Esophagus squamous epithelium (tissue), 5 donors: ENCODE measurements at regions not wholly inside any gene's neighbourhood (a gene's known extent, or its start where the extent isn't known, plus 50 kb on each side); places are given as distances from the start of the nearest gene placed in this dataset.

Experiments used
- DNase-seq: peaks from one replicate; lab custom pipeline; 2025; lab: John Stamatoyannopoulos, UW
- H3K27ac ChIP-seq, 4 donors: fragments of 200-600 bp; sonication (generic); one replicate each; pipeline ENCODE4 v1.5.1; 2016 to 2019; ENCODE audit warnings: mild to moderate bottlenecking in 1 of 4
- H3K27me3 ChIP-seq, 4 donors: fragments of 200-600 bp; sonication (generic); 1 replicate in 3 of 4; 2 replicates in 1 of 4; pipeline versions ENCODE4 v1.5.1 to v1.6.0; 2017 to 2021; ENCODE audit warnings: antibody characterized with exemption in 1 of 4
- H3K36me3 ChIP-seq, 3 donors: fragments of 200-600 bp; sonication (generic); one replicate each; pipeline ENCODE4 v1.5.1; 2016 to 2019
- H3K4me1 ChIP-seq, 3 donors: fragments of 200-600 bp; sonication (generic); one replicate each; pipeline ENCODE4 v1.5.1; 2017 to 2019
- H3K4me3 ChIP-seq, 4 donors: fragments of 200-600 bp; sonication (generic); 1 replicate in 3 of 4; 2 replicates in 1 of 4; pipeline ENCODE4 v1.5.1; 2016 to 2019; ENCODE audit warnings: mild to moderate bottlenecking in 2 of 4, moderate library complexity in 1 of 4
- H3K9me3 ChIP-seq, 3 donors: fragments of 200-600 bp; sonication (generic); one replicate each; pipeline ENCODE4 v1.5.1; 2016 to 2019
- POLR2A ChIP-seq, 4 donors: fragments of 450-650 bp; IDR thresholded peaks; one replicate each; pipeline ENCODE4 v1.6.1; 2017; ENCODE audit warnings: antibody characterized with exemption in 4 of 4, mild to moderate bottlenecking in 4 of 4, moderate library complexity in 3 of 4
- WGBS, 2 donors: methylation state at CpG; one replicate each; pipeline ENCODE4 v1.1.5; 2018; 5-methylcytosine and 5-hydroxymethylcytosine counted together
- intact Hi-C: fragments of 100-400 bp; cut with DNase I; formaldehyde crosslinking; loops from one replicate; pipeline ENCODE4 v1.15.0; 2022
- TF ChIP-seq, protein P1 (sequence below), 6 experiments: fragments of 450-650 bp in 4 of 6; fragments of 200-600 bp in 2 of 6; sonication (generic) in 2 of 6; IDR thresholded peaks; one replicate each; pipeline ENCODE4 v1.5.1; 2016 to 2019; ENCODE audit warnings: antibody characterized with exemption in 6 of 6, mild to moderate bottlenecking in 4 of 6, moderate library complexity in 4 of 6
- donor health status: DM: yes; HTN: yes; CAD: no.

DNA sequence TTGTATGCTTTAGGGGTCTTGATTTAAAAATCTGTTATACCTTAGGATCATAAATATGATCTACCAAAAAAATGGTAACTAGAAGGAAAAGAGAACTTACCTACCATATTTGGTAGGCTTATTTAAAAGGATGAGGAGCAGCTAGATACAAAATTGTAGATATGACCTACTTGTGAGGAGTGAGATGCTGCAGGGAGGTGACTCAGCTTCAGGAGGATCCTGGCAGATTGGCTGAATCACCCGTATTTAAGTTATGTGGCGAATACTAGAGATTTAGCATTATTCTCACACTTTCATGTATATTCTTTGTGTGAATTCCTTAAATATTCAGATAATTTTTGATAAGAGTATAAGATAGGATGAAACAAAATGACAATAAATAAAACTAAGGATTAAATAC is 657.3 kb upstream of the LINC00305 start:
- intact Hi-C loops = no loop called here

DNA sequence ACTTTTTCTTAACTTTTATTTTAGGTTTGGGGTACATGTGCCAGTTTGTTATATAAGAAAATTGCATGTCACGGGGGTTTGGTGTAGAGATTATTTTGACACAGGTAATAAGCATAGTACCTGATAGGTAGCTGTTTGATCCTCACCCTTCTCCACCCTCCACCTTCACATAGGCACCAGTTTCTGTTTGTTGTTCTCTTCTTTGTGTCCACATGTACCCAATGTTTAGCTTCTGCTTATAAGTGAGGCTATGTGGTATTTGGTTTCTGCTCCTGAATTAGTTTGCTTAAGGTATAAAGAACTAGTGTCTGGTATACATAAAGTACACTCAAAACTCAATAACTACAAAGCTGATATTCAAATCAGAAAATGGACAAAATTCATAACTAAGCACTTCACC is 654.6 kb upstream of the LINC00305 start:
- Histone ChIP-seq H3K36me3 (no peaks in the 10 kb centered on the region), H3K27ac (no peak overlapping the region), H3K9me3 (no peaks in the 10 kb centered on the region), H3K4me3 (no peak overlapping the region), H3K27me3 (no peaks in the 10 kb centered on the region), H3K4me1 (no peaks in the 10 kb centered on the region)
- intact Hi-C loops = no loop called here
- WGBS, 2 donors = 72 to 75% methylated on average over 1 of the region's 1 CpG
- no peak for DNase-seq
- no peak for TF ChIP-seq POLR2A (IDR thresholded peaks at IDR 0.05)
- TF ChIP-seq, protein P1, sequence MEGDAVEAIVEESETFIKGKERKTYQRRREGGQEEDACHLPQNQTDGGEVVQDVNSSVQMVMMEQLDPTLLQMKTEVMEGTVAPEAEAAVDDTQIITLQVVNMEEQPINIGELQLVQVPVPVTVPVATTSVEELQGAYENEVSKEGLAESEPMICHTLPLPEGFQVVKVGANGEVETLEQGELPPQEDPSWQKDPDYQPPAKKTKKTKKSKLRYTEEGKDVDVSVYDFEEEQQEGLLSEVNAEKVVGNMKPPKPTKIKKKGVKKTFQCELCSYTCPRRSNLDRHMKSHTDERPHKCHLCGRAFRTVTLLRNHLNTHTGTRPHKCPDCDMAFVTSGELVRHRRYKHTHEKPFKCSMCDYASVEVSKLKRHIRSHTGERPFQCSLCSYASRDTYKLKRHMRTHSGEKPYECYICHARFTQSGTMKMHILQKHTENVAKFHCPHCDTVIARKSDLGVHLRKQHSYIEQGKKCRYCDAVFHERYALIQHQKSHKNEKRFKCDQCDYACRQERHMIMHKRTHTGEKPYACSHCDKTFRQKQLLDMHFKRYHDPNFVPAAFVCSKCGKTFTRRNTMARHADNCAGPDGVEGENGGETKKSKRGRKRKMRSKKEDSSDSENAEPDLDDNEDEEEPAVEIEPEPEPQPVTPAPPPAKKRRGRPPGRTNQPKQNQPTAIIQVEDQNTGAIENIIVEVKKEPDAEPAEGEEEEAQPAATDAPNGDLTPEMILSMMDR (IDR thresholded peaks at IDR 0.05) = no peak

More for the DNA sequence above, 657.3 kb upstream of the LINC00305 start:
- no peak overlapping the region for H3K27ac ChIP-seq
- WGBS, 2 donors = 80 to 83% methylated on average over 2 of the region's 2 CpGs
- H3K4me1 ChIP-seq = no peaks in the 10 kb centered on the region
- no peaks in the 10 kb centered on the region for H3K9me3 ChIP-seq
- no peak for TF ChIP-seq POLR2A (IDR thresholded peaks at IDR 0.05)
- TF ChIP-seq, protein P1 (IDR thresholded peaks at IDR 0.05) = no peak
- no peak overlapping the region for H3K4me3 ChIP-seq
- H3K36me3 ChIP-seq = no peaks in the 10 kb centered on the region
- DNase-seq = no peak
- no peaks in the 10 kb centered on the region for H3K27me3 ChIP-seq

DNA sequence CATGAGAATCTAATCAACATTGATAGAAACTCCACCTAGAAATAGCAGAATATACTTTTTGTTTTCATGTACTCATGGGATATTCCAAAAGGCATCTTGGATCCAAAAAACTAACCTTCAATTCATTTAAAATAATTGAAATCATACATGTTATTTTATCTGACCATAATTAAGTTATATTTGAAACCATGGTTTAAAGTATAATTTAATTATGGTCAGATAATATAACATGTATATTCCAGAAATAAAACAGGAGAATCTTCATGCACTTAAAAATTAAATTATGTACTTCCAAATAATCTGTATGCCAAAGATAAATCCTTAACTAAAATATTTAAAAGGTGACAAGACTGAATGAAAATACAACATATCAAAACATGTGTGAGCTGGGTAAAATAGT is 651.3 kb upstream of the LINC00305 start:
- H3K4me1 ChIP-seq = no peaks in the 10 kb centered on the region
- DNase-seq = no peak
- no peaks in the 10 kb centered on the region for H3K9me3 ChIP-seq
- intact Hi-C loops = no loop called here
- H3K27me3 ChIP-seq = no peaks in the 10 kb centered on the region
- H3K36me3 ChIP-seq = no peaks in the 10 kb centered on the region
- H3K4me3 ChIP-seq = no peak overlapping the region
- TF ChIP-seq, protein P1 (IDR thresholded peaks at IDR 0.05) = no peak
- H3K27ac ChIP-seq = no peak overlapping the region

DNA sequence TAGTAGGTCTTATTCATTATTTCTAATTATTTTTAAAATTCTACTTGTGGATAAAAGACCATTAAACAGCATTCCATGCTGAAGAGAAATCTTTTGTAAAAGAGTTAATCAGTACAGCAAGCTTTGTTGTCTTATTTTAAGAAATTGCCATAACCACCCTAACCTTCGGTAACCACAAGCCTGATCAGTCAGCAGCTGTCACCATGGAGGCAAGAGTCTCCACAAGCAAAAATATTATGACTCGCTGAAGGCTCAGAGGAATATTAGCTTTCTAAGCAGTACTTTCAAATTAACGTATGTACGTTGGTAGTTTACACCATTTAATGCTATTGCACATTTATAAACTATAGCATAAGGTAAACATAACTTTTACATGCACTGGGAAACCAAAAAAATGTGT is 650.5 kb upstream of the LINC00305 start:
- intact Hi-C loops = no loop called here
- no peak for TF ChIP-seq POLR2A (IDR thresholded peaks at IDR 0.05)
- TF ChIP-seq, protein P1 (IDR thresholded peaks at IDR 0.05) = no peak
- Histone ChIP-seq H3K4me1 (no peaks in the 10 kb centered on the region), H3K36me3 (no peaks in the 10 kb centered on the region), H3K27ac (no peak overlapping the region), H3K9me3 (no peaks in the 10 kb centered on the region), H3K27me3 (no peaks in the 10 kb centered on the region), H3K4me3 (no peak overlapping the region)
- 65 to 70% methylated on average over 4 of the region's 4 CpGs for WGBS, 2 donors
- DNase-seq = no peak

DNA sequence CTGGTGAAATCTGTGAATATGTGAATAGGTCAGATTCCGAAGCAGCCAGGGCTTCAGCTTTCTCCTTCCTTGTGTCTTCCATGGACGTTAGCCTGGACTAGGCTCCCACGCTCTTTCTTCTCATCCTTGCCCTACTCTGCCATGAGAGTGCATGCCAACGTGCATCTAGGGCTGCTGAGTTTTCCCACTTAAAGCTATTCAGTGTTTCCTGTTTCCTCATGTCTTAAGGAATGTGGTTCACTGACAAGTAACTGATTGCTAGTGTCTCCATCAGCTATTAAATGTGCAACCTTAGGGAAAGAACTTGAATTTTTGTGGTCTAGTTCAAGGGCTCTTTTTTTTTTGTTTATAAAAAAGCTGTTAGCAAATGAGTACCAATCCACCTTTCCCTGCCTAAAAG is 642.3 kb upstream of the LINC00305 start:
- no peak for DNase-seq
- H3K9me3 ChIP-seq = no peaks in the 10 kb centered on the region
- WGBS, 2 donors = 53 to 60% methylated on average over 4 of the region's 4 CpGs

More for the DNA sequence above, 642.3 kb upstream of the LINC00305 start:
- H3K27ac ChIP-seq = no peak overlapping the region
- intact Hi-C loops = no loop called here
- TF ChIP-seq, protein P1 (IDR thresholded peaks at IDR 0.05) = no peak
- no peak for TF ChIP-seq POLR2A (IDR thresholded peaks at IDR 0.05)
- no peak overlapping the region for H3K4me3 ChIP-seq
- no peaks in the 10 kb centered on the region for H3K4me1 ChIP-seq
- H3K27me3 ChIP-seq = no peaks in the 10 kb centered on the region
- H3K36me3 ChIP-seq = no peaks in the 10 kb centered on the region
